ENCODE measurements at regions not wholly inside any gene's neighbourhood (a gene's known extent, or its start where the extent isn't known, plus 50 kb on each side); places are given as distances from the start of the nearest gene placed in this dataset.

GRCh38 chr5:159749146-159749545 lies 167.1 kb upstream of the ADRA1B start:
- no peak for DNase-seq (ENCODE audit: low read depth, low spot score)

DNA sequence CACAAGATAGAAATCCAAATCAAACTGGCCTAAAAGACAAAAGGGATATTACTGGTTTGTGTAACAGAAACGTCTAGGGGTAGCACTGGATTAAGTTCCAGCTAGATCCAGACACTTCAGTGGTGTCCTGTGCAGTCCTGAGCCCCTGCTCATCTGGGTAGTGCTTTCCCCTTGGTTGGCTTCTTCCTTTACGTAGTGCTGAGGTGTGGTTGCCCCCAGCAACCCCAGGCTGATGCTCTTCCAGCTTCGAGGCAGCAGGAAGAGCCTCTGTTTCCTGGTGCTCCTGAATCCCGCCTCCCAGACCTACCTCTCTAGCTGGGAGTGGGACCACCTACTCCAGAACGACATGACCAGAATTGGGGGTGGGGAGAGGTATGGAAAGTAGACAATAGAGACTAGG lies 166.1 kb upstream of the ADRA1B start:
- DNase-seq (ENCODE audit: low read depth, low spot score) = no peak

DNA sequence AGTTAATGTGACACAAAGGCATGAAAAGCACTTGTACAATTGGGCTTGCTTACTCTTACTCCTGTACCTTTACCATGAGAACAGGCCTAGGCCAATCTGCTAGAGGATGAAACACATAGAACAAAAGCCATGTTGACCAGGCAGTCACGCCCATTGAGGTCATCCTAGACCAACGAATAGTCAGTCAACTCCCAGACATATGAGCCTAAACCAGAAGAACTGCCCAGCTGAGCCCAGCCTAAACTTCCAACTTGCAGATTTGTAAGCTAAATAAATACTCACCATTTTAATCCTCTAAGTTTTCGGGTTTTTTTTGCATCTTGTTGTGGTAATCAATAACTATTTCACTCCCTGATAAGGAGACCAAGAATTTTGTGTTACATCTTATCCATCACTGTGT lies 164.8 kb upstream of the ADRA1B start:
- DNase-seq (ENCODE audit: low read depth, low spot score) = no peak

DNA sequence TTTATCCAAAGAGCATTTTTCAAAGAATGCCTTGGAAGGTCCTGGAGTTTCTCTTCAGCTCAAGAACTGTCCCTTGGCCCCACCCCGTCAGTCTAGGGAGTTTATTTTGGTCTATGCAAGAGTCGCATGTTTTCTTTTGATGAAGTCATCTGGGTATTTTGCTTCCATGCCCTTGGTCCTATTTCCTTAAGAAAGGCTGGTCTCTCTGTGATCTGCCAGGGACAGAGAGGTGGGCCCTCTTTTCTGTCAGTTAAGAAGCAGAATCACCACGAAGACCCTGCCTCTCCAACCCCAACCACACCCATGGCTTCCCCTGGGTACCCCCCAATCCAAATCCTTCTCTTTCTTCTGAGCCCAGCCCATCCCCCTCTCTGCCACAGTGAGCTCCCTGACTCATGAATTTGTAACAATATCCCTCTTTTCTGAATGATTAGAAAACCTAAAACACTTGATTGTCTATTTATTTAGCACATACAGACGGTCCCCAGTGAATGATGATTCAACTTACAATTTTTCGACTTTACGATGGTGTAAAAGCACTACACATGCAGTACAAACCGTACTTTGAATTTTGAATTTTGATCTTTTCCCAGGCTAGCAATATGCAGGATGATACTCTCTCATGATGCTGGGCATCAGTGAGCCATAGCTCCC lies 163.5 kb upstream of the ADRA1B start:
- DNase-seq (ENCODE audit: low read depth, low spot score) = no peak

- no peak for DNase-seq (ENCODE audit: low read depth, low spot score)
Measured at GRCh38 chr5:159758189-159758588, 158.1 kb upstream of the ADRA1B start.

DNA sequence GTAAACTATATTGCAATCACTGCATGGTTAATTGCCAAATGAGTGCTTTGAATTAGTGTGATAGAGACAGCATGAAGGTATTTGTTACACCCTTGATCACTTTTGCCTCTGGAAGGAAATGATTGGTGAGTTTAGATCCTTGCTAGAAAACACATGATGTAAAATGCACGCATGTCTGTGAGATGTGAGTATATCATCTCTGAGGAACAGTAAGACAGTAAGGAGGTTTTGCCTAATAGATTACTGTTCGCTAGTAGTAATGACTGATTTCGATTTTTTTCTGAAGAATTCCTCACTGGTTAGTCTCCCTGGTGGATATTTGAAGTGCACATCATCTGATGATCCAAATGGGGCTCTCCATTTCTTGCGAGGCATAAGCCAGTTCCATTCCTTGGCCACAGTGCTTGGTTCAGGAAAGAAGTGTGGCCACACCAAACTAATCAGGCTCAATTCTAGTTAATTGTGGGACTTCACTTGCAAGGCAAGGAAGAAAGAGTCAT lies 156.4 kb upstream of the ADRA1B start:
- DNase-seq (ENCODE audit: low read depth, low spot score) = no peak

DNA sequence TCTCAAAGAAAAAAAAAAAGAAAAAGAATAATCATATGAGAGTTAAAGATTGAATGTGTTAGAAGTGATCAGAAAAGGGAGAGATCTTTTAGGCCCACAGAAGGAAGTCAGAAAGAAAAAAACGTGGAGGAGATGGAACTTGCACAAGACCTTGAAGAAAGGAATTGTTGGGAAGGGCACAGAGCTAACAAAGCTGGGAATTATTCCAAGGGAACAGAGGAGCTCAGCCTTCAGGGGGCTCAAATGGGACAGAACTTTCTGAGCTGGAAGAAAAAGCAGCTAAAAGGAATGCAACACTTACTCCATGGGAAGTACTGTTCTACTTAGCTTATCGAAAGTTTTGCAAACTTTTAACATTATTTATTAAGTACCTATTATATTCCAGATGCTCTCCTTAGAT lies 153.4 kb upstream of the ADRA1B start:
- DNase-seq (ENCODE audit: low read depth, low spot score) = no peak

GRCh38 chr5:159763562-159763961 lies 152.7 kb upstream of the ADRA1B start:
- no peak for DNase-seq (ENCODE audit: low read depth, low spot score)

GRCh38 chr5:159764283-159765134 lies 151.8 kb upstream of the ADRA1B start:
- peak; percentile 86 for DNase-seq (ENCODE audit: low read depth, low spot score)

GRCh38 chr5:159765135-159765433 lies 151.2 kb upstream of the ADRA1B start:
- peak; percentile 55 for DNase-seq (ENCODE audit: low read depth, low spot score)

- no peak for DNase-seq (ENCODE audit: low read depth, low spot score)
Measured at GRCh38 chr5:159765760-159766517, 150.3 kb upstream of the ADRA1B start.

- peak; percentile 57 for DNase-seq (ENCODE audit: low read depth, low spot score)
Measured at GRCh38 chr5:159768243-159768642, 148.0 kb upstream of the ADRA1B start.

- no peak for DNase-seq (ENCODE audit: low read depth, low spot score)
Measured at GRCh38 chr5:159772698-159773061, 143.6 kb upstream of the ADRA1B start.

DNA sequence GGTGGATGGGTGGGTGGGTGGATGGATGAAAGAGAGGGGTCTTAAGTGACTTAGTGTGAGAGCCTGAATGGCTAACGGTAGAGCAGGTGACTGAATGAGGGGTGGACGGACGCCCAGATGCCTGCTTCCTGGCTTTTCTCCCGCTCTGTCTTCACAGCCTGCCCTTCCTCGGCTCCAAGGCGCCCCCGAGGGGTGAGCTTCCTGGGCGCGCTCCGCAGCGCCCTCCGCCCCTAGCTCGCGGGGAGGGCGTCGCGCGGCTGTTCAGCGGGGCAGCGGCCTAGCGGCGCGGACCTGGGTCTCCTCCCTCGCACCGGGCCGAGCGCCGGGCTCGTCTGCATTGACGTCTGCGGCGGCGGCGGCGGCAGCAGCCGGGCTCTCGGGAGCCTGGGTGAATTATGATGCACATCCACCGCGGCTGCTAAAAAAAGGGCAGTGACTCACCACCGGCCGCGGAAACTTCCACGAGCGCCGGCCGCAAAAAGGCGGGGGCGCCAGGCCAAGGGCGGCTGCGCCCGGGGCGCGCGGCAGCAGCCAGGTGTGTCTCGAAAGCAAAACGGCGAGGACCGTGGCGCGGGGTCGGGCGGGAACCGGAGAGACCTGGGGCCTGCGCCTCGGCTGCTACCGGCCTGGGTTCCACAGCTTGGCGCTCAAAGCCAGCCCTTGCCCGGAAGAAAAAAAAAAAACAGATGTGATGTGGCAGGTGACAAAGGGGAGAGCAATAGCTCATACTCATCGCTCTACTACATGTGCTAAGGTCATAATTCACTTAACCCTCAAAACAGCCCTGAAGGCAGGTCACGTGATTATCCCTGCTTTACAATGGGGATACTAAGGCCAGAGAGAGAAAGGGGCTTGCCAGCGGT lies 143.0 kb upstream of the ADRA1B start:
- peak; percentile 97 for DNase-seq (ENCODE audit: low read depth, low spot score)

DNA sequence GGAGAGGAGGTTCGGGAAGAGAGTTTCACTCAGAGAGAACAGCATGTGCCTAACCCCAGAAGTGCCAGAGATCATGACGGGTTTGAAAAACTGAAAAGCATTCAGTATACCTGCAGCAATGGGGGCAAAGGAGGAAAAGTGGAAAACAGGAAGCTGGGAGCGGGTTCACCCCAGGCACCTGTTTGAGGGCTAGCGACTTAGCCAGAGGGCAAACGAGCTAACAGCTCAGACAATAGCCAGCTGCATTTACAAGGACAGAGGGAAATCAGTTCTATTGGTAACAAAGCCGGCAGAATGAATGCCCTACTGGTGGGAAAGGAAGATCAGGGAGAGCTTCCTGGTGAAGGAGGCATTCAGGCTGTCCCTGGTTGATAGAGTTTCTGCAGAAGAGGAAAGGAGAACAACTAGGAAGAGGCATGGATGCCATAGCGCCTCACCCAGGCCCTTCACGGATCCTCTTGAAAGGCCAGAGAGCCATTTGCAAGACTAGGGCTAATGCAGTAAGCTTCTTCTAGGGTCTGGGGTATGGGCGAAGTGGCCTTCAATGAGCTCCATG lies 141.7 kb upstream of the ADRA1B start:
- DNase-seq (ENCODE audit: low read depth, low spot score) = no peak

DNA sequence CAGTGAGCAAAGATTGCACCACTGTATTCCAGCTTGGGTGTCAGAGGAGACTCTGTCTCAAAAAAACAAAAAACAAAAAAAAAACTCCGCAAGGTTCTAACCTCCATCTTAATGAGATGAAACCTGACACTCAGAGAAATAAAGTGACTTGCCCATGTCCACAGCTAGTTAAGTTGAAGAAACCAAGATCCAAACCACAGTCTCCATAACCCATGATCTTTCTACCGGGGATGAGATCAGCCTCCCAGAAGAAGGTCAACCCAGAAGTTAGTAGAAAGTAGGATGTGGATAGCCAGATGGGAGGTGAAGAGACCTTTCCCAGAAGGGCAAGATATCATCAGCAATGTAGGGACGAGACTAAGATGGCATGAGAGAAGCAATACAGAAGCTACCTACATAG lies 140.4 kb upstream of the ADRA1B start:
- DNase-seq (ENCODE audit: low read depth, low spot score) = no peak

GRCh38 chr5:159777049-159777660 lies 139.1 kb upstream of the ADRA1B start:
- DNase-seq (ENCODE audit: low read depth, low spot score) = no peak

DNA sequence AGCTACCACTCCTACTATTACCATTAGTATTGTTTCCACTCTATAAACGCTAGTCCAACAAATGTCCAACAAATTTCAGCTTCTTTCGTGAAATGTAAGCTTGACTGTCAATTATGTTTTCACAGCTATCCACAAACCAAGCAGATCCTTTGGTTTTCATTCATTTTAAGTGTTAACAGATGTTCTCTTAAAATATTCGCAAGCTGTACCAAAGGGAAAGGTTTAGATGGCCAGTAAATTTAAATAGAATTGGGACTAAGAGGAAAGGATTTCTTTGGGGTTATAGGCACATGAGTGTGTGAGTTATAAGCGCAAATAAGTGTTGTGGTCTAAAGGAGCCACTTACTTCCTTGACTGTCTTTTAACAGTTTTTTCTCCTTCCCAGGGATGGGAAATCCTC lies 136.8 kb upstream of the ADRA1B start:
- no peak for DNase-seq (ENCODE audit: low read depth, low spot score)

GRCh38 chr5:159780246-159780645 lies 136.0 kb upstream of the ADRA1B start:
- no peak for DNase-seq (ENCODE audit: low read depth, low spot score)

DNA sequence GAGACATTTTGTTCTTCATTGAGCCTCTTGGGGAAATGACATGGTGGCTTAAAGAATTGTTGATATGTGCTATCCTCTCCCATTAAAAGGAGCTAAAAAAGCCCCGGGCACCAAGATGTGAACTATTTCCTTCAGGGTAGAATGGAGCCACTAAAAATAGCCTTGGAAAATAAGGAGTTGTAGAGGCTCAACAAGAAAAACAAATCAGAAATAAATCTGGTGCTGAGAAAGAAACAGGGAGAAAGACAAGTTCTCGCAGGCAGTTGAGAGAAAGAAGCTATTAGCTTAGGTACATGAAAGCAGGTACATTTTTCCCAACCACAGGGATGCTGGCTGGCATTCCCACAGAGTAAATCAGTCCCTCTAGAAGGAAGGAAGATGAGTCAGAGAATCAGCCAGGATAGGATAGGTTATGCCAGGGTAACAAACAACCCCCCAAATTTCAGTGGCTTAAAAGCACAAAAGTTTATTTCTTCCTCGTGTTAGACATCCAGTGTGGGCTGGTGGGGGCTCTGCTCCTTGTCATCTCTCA lies 134.6 kb upstream of the ADRA1B start:
- DNase-seq (ENCODE audit: low read depth, low spot score) = no peak

All from astrocyte of the hippocampus (primary cell).